Suprapubic skin (tissue), 4 donors: ENCODE measurements at regions not wholly inside any gene's neighbourhood (a gene's known extent, or its start where the extent isn't known, plus 50 kb on each side); places are given as distances from the start of the nearest gene placed in this dataset.
"Not testable (repeated sequence)": the region's sequence is repeated elsewhere in the genome, so short reads cannot be mapped to it uniquely, and the experiment has no call there.

Experiments used
- POLR2A ChIP-seq, 2 donors: fragments of 450-650 bp; IDR thresholded peaks; one replicate each; pipeline ENCODE4 v1.6.1; 2017; ENCODE audit warnings: antibody characterized with exemption in 2 of 2, mild to moderate bottlenecking in 2 of 2, moderate library complexity in 2 of 2
- POLR2AphosphoS5 ChIP-seq, 3 donors: sonication (generic); formaldehyde crosslinking; IDR thresholded peaks; one replicate each; pipeline ENCODE4 v1.6.1; 2017; ENCODE audit warnings: antibody characterized with exemption in 3 of 3
- TF ChIP-seq, protein P1 (sequence below), 2 donors: fragments of 200-600 bp in 1 of 2; fragments of 450-650 bp in 1 of 2; sonication (generic) in 1 of 2; IDR thresholded peaks; one replicate each; pipeline ENCODE4 v1.5.1; 2016 to 2019; ENCODE audit warnings: antibody characterized with exemption in 2 of 2, mild to moderate bottlenecking in 1 of 2, moderate library complexity in 1 of 2

DNA sequence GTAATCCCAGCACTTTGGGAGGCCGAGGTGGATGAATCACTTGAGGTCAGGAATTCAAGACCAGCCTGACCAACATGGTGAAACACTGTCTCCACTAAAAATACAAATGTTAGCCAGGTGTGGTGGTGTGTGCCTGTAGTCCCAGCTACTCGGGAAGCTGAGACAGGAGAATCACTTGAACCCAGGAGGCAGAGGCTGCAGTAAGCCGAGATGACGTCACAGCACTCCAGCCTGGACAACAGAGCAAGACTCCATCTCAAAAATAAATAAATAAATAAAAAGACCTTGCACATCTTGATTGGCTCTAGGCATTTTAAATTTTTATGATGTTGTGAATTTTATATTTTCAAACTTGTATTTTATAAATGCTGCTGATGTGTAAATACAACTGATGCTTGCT lies 141.7 kb downstream of the ARRDC3 start:
- TF ChIP-seq, protein P1, sequence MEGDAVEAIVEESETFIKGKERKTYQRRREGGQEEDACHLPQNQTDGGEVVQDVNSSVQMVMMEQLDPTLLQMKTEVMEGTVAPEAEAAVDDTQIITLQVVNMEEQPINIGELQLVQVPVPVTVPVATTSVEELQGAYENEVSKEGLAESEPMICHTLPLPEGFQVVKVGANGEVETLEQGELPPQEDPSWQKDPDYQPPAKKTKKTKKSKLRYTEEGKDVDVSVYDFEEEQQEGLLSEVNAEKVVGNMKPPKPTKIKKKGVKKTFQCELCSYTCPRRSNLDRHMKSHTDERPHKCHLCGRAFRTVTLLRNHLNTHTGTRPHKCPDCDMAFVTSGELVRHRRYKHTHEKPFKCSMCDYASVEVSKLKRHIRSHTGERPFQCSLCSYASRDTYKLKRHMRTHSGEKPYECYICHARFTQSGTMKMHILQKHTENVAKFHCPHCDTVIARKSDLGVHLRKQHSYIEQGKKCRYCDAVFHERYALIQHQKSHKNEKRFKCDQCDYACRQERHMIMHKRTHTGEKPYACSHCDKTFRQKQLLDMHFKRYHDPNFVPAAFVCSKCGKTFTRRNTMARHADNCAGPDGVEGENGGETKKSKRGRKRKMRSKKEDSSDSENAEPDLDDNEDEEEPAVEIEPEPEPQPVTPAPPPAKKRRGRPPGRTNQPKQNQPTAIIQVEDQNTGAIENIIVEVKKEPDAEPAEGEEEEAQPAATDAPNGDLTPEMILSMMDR (IDR thresholded peaks at IDR 0.05): not testable (repeated sequence)
- TF ChIP-seq POLR2A, POLR2AphosphoS5 (IDR thresholded peaks at IDR 0.05): not testable (repeated sequence)
